ENCODE measurements at regions not wholly inside any gene's neighbourhood (a gene's known extent, or its start where the extent isn't known, plus 50 kb on each side); places are given as distances from the start of the nearest gene placed in this dataset.

GRCh38 chr1:5748286-5749225 lies 243.7 kb downstream of the NPHP4 start:
- DNase-seq: no peak

GRCh38 chr1:5747426-5748285 lies 244.6 kb downstream of the NPHP4 start:
- DNase-seq: no peak

GRCh38 chr1:5746611-5747425 lies 245.4 kb downstream of the NPHP4 start:
- no peak for DNase-seq

GRCh38 chr1:5745800-5746610 lies 246.2 kb downstream of the NPHP4 start:
- peak; percentile 19 for DNase-seq

GRCh38 chr1:5744911-5745799 lies 247.1 kb downstream of the NPHP4 start:
- no peak for DNase-seq

GRCh38 chr1:5744341-5744740 lies 247.9 kb downstream of the NPHP4 start:
- DNase-seq: no peak

- no peak for DNase-seq
These were observed 248.7 kb downstream of the NPHP4 start for GRCh38 chr1:5743435-5744095.

GRCh38 chr1:5742801-5743200 lies 249.4 kb downstream of the NPHP4 start:
- DNase-seq: no peak

GRCh38 chr1:5742032-5742431 lies 250.2 kb downstream of the NPHP4 start:
- DNase-seq: no peak

GRCh38 chr1:5740865-5741860 lies 251.1 kb downstream of the NPHP4 start:
- no peak for DNase-seq

GRCh38 chr1:5740450-5740849 lies 251.8 kb downstream of the NPHP4 start:
- DNase-seq: no peak

- DNase-seq: no peak
These were observed 252.6 kb downstream of the NPHP4 start for GRCh38 chr1:5739561-5740078.

- no peak for DNase-seq
These were observed 253.2 kb downstream of the NPHP4 start for GRCh38 chr1:5738911-5739462.

GRCh38 chr1:5737081-5737480 lies 255.1 kb downstream of the NPHP4 start:
- DNase-seq: no peak

- DNase-seq: no peak
These were observed 257.2 kb downstream of the NPHP4 start for GRCh38 chr1:5734996-5735395.

- no peak for DNase-seq
These were observed 257.8 kb downstream of the NPHP4 start for GRCh38 chr1:5734414-5734813.

- no peak for DNase-seq
These were observed 258.6 kb downstream of the NPHP4 start for GRCh38 chr1:5733596-5733995.

GRCh38 chr1:5731110-5731423 lies 261.2 kb downstream of the NPHP4 start:
- no peak for DNase-seq
